Esophagus squamous epithelium (tissue), 4 donors: ENCODE measurements at regions not wholly inside any gene's neighbourhood (a gene's known extent, or its start where the extent isn't known, plus 50 kb on each side); places are given as distances from the start of the nearest gene placed in this dataset.

Experiments
- CTCF ChIP-seq, 6 experiments: fragments of 450-650 bp in 4 of 6; fragments of 200-600 bp in 2 of 6; sonication (generic) in 2 of 6; IDR thresholded peaks; one replicate each; pipeline ENCODE4 v1.5.1; 2016 to 2019; ENCODE audit warnings: antibody characterized with exemption in 6 of 6, mild to moderate bottlenecking in 4 of 6, moderate library complexity in 4 of 6
- POLR2A ChIP-seq, 4 donors: fragments of 450-650 bp; IDR thresholded peaks; one replicate each; pipeline ENCODE4 v1.6.1; 2017; ENCODE audit warnings: antibody characterized with exemption in 4 of 4, mild to moderate bottlenecking in 4 of 4, moderate library complexity in 3 of 4

GRCh38 chr4:186808630-186809018 is 85.0 kb upstream of the FAT1 start:
- TF ChIP-seq POLR2A (IDR thresholded peaks at IDR 0.05) (no peak), CTCF (IDR thresholded peaks at IDR 0.05) (no peak)
